ENCODE measurements at regions not wholly inside any gene's neighbourhood (a gene's known extent, or its start where the extent isn't known, plus 50 kb on each side); places are given as distances from the start of the nearest gene placed in this dataset.
"Not testable (repeated sequence)": the region's sequence is repeated elsewhere in the genome, so short reads cannot be mapped to it uniquely, and the experiment has no call there.

GRCh38 chr6:67898875-67899274, 736.2 kb upstream of the ADGRB3 start:
- no peak for DNase-seq

- DNase-seq, result no peak
Observed at GRCh38 chr6:67897998-67898607, 737.0 kb upstream of the ADGRB3 start.

DNA sequence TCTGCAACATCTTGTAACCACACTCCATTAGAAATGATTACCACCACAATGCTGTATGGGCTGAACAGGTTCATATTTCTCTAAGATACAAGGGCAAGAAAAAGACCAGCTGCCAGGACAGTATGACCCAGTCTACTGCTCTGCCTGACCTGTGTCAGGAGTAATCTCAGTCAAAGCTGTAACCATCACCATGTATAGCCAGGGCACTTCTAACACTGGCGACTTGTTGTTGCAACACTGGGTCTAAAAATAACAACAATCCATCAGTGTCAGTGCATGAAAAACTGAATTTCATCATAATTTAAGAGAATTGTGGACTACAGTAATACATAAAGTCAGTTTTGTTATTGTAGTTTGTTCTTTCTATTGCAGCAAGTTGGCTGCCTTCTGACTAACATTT, 738.6 kb upstream of the ADGRB3 start:
- DNase-seq, result no peak

GRCh38 chr6:67889682-67889995, 745.4 kb upstream of the ADGRB3 start:
- no peak for DNase-seq

DNA sequence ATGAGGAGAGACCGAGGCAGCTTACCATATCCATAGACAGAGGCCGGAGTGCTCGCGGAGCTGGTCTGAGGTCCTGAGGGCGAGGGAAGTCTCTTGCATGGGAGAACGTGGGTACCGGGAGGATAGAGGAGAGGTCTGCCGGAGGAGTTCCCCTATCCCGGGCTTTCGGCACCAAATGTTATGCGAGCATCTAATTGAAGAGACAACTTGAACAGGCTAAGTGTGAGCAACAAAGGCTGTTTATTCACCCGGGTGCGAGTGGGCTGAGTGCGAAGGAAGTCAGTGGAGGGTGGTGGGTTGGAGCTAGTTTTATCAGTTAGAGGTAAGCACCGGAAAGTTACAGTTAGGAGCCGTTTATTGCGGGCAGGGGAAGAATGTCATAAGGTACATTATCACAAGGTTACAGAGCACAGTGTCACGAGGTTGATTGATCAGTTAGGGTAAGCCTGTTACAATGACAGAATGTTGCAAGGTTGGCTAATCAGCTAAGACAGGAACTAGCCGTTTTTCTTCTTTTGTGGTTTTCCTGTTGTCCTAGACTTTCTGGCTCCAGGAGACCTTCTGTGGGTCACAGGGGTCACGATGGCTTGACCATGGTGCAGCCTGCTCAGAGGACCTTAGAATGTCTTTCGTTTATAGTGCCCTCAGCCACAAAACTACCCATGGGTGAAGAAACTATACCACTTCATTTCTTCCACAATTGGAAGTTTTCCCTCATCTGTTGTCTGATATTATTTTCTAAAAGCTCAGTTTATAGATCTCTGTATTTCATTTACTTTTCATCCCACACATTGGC, 746.0 kb upstream of the ADGRB3 start:
- no peak for DNase-seq

- DNase-seq, result no peak
Observed at GRCh38 chr6:67888546-67888885, 746.6 kb upstream of the ADGRB3 start.

- DNase-seq, result no peak
Observed at GRCh38 chr6:67887747-67888545, 747.1 kb upstream of the ADGRB3 start.

DNA sequence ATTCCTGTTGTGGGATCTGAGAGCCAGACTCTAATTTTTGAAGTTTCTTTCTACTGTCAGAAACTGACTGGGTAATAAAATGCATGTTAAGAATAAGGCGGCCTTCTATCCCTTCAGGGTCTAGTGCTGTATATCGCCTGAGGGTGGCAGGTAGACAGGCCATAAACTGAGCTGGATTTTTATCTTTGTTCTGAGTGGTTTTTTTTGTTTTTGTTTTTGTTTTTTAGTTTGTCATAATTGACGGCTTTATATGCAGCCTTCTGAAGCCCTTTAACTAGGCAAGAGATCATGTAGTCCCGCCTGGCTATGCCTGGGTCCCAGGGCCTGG, 747.7 kb upstream of the ADGRB3 start:
- no peak for DNase-seq

DNA sequence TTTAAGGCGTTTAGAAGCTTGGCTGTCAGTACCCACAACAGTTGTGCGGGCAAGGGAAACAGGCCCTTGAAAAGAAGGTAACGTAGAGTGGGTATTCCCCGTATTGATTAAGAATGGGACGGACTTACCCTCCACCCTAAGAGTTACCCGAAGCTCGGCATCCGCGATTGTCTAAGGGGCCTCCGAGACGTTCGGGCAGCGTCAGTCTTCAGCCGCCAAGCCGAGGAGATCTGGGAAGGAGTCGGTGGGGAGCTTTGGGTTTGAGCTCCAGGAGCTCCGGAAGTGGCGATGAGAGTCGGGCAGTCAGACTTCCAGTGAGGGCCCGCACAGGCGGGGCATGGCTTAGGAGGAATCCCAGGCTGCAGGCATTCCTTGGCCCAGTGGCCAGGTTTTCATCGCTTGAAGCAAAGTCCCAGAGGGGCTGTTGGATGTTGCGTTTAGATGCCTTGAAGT, 748.2 kb upstream of the ADGRB3 start:
- no peak for DNase-seq

- no peak for DNase-seq
Observed at GRCh38 chr6:67886036-67886707, 748.9 kb upstream of the ADGRB3 start.

DNA sequence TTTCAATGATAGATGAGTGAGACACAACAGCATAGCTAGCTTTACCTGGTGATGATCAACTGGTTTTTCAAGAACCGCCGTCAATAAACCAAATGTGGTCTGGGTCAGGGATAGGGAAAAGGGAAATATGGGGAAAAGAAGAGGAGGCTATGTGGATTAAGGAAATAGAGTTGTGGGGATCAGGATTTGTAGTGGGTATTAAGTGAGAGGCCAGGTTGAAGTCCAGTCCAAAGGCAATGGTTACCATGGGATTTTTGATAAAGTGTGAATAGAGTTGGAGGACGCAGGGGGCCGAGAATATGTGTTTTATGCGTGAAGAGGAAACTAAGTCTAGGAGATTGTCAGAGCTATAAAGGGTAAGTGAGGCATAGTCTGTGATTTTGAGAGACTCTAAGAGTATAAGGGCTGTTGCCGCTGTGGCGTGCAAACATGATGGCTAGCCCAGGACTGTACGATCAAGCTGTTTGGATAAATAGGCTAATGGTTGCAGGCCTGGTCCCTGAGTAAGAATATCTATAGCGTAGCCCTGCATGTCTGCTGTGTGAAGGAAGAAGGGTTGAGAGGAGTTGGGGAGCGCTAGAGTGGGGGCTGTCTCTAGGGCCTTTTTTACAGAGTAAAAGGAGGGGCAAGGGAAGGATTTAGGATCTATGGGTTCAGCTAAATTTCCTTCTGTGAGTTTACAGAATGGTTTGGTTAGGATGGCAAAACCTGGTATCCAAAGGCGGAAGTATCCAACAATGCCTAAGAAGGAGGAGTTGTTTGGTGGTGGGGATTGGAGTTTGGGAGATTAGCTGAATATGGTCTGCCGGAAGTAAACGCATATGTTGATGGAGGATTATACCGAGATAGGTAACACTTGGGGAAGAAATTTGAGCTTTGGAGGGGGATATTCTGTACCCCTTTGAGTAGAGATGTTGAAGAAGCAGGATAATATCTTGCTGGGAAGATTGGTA, 749.7 kb upstream of the ADGRB3 start:
- DNase-seq, result no peak

DNA sequence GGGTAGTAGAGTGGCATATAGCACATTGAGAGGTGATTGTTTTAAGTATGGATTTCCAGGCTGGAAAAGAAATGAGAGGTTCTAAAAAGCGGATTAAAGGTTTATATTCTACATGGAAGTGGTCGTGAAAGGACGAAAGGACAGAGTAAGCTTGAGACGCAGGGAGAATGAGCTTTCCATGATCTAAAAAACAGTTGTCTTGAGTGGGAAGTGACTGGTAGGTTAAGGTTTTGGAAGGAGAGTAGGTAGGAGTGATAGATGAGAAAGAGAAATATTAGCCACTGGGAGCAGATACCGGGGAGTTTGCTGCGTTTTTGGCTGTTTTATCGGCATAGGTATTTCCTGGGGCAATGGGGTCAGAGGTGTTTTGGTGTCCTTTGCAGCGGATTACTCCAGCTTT, 750.6 kb upstream of the ADGRB3 start:
- DNase-seq, result no peak

DNA sequence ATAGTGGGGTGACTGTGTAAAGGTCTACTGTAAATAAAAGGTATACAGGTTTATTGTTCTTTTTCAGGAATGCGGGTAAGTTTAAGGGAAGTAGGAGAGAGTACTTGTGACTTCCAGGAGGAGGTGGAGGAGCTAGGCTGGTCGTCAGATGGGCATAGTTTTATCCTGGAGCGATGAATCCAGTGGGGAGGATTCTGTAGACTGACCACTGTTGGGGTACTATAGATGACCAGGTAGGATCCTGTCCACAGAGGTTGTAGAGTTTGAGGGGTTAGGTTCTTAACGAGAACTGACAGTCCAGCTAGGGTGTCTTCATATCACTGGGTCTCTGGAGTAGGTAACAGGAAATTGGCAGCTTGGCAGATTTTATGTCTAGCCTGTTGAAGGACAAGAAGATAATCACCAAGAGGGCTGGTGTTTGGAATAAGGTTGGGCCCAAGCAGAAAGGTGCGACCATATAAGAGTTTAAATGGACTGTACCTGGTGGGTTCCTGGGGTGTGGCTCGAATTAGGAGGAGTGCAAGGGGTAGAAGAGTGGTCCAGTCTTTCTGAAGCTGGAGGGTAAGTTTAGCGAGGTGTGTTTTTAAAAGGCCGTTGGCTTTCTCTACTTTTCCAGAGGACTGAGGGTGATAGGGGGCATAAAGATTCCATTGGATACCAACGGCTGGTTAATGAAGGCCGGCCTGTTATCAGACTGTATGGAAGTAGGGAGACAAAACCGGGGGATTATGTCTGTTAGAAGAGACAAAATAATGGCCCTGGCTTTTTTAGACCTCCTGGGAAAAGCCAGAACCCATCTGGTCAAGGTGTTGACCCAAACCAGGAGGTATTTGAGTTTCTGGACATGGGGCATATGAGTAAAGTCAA, 751.3 kb upstream of the ADGRB3 start:
- DNase-seq, result no peak

DNA sequence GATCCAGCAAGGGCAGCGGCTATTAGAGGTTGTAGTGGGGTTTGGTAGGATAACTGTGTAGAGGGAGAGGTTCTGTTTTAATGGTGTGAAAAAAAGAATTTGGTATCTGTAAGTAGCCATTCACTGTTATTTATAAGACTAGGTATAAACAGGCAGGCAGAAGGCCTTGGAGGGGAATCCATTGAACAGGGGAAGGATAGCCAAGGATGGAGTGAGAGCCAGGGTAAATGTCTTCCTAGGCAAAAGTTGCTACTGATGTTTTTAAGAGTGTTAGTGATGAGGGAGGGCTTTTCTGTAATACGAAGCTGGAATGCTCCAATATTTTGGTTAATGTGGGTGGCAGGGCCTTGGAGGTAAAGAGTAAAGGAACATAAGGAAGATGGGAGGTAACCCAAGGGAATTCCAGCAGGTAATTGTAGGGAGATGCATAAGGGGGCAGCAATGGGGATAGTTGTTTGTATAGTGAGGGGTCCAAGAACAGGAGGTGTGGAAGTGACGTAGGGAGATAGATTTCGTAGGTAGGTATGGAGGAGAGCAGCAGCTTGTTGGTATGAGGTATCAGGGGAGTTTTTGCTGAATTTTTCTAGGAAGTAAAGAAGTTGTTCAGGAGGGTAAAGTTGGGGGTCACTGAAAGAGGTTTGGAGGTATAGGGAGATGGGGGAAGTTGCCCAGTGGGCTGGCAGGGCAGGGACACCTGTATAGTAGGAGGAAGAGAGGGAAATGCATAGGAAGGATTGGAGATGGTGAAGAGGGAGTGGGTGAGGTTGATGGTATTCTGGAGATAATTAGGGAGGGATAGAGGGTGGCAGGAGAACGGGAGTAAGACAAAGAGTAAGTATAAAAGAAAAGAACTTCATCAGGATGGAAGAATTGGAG, 752.4 kb upstream of the ADGRB3 start:
- no peak for DNase-seq

GRCh38 chr6:67881706-67882065, 753.4 kb upstream of the ADGRB3 start:
- no peak for DNase-seq

- no peak for DNase-seq
Observed at GRCh38 chr6:67880939-67881705, 754.0 kb upstream of the ADGRB3 start.

DNA sequence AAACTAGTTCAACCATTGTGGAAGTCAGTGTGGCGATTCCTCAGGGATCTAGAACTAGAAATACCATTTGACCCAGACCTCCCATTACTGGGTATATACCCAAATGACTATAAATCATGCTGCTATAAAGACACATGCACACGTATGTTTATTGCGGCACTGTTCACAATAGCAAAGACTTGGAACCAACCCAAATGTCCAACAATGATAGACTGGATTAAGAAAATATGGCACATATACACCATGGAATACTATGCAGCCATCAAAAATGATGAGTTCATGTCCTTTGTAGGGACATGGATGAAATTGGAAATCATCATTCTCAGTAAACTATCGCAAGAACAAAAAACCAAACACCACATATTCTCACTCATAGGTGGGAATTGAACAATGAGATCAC, 754.7 kb upstream of the ADGRB3 start:
- not testable (repeated sequence) for DNase-seq

DNA sequence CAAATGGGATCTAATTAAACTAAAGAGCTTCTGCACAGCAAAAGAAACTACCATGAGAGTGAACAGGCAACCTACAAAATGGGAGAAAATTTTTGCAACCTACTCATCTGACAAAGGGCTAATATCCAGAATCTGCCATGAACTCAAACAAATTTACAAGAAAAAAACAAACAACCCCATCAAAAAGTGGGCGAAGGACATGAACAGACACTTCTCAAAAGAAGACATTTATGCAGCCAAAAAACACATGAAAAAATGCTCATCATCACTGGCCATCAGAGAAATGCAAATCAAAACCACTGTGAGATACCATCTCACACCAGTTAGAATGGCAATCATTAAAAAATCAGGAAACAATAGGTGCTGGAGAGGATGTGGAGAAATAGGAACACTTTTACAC, 755.2 kb upstream of the ADGRB3 start:
- DNase-seq, result not testable (repeated sequence)
